ENCODE measurements at regions not wholly inside any gene's neighbourhood (a gene's known extent, or its start where the extent isn't known, plus 50 kb on each side); places are given as distances from the start of the nearest gene placed in this dataset.

- ChIA-PET CTCF (no interaction called here), POLR2A (no interaction called here)
- BruUV-seq (replicated peaks): no TSS peak
- Histone ChIP-seq H3K9me3 (replicated peaks; ENCODE audit: control insufficient read depth, insufficient read depth, low read length) (no peaks in the 10 kb centered on the region), H4K20me1 (replicated peaks; ENCODE audit: control insufficient read depth, extremely low read depth, insufficient read depth, low read length) (no peaks in the 10 kb centered on the region), H3K4me3 (replicated peaks in 1 of 3; ENCODE audit: insufficient read depth in 1 of 3, low read depth in 1 of 3, low read length in 3 of 3) (no peak overlapping the region), H3K4me2 (ENCODE audit: insufficient read depth, low read length) (no peak overlapping the region), H3K9ac (replicated peaks; ENCODE audit: extremely low read depth, insufficient read depth, low read length) (no peak overlapping the region), H3K79me2 (ENCODE audit: control insufficient read depth, insufficient read depth, low read length) (no peaks in the 10 kb centered on the region), H3K27ac (ENCODE audit: insufficient read depth, low read depth, low read length) (no peak overlapping the region), H3K9me1 (replicated peaks; ENCODE audit: control insufficient read depth, extremely low read depth, insufficient read depth, low read length) (no peaks in the 10 kb centered on the region), H2AFZ (ENCODE audit: low read depth, low read length) (no peak overlapping the region), H3K4me1 (ENCODE audit: control insufficient read depth, extremely low read depth, insufficient read depth, low read length) (no peaks in the 10 kb centered on the region), H3K36me3 (ENCODE audit: control insufficient read depth in 2 of 2, extremely low read depth in 1 of 2, insufficient read depth in 2 of 2, low read length in 2 of 2) (no peaks in the 10 kb centered on the region), H3K27me3 (ENCODE audit: control insufficient read depth in 2 of 2, insufficient read depth in 2 of 2, low read length in 2 of 2) (no peaks in the 10 kb centered on the region)
- intact Hi-C loops (cut with micrococcal nuclease): no loop called here
- FAIRE-seq (no peak), DNase-seq (ENCODE audit: low read depth, low spot score) (no peak)
- TF ChIP-seq CTCF (IDR thresholded peaks at IDR 0.05; ENCODE audit: extremely low read depth in 1 of 2, insufficient read depth in 1 of 2, low read depth in 1 of 2, low read length in 2 of 2) (no peak), MYC (IDR thresholded peaks at IDR 0.05; ENCODE audit: low read depth, low read length) (no peak), POLR2A (IDR thresholded peaks at IDR 0.05; ENCODE audit: low read depth, low read length) (no peak), JUN (IDR thresholded peaks at IDR 0.05; ENCODE audit: borderline replicate concordance, insufficient read depth, insufficient read length, low read depth) (no peak), FOS (IDR thresholded peaks at IDR 0.05; ENCODE audit: borderline replicate concordance, insufficient read depth, low read length) (no peak), POLR2AphosphoS5 (IDR thresholded peaks at IDR 0.05; ENCODE audit: insufficient read depth, low read depth, low read length) (no peak), EZH2 (IDR thresholded peaks at IDR 0.05; ENCODE audit: borderline replicate concordance, low read depth, low read length, severe bottlenecking) (no peak), MAX (IDR thresholded peaks at IDR 0.05; ENCODE audit: insufficient read depth, insufficient read length) (no peak), GATA2 (IDR thresholded peaks at IDR 0.05; ENCODE audit: insufficient read depth, insufficient read length, low read depth, low read length) (no peak)
- dilution Hi-C loops (cut with MboI; ENCODE audit: extremely low pct_ligation_motif_present, low sequenced_read_pairs): no loop called here
Observed at GRCh38 chr14:34187519-34188044, 236.7 kb upstream of the EGLN3 start.

Data from endothelial cell of umbilical vein (primary cell).